Stomach smooth muscle (tissue), 2 donors: ENCODE measurements at regions not wholly inside any gene's neighbourhood (a gene's known extent, or its start where the extent isn't known, plus 50 kb on each side); places are given as distances from the start of the nearest gene placed in this dataset.

Source experiments
- H3K27ac ChIP-seq: one replicate; pipeline ENCODE4 v1.7.0; 2013; ENCODE audit warnings: mild to moderate bottlenecking, low read length, inconsistent platforms
- H3K27me3 ChIP-seq, 2 donors: one replicate each; pipeline ENCODE4 v1.7.0; 2013; ENCODE audit warnings: low read length in 2 of 2; ENCODE audit not compliant: insufficient read depth in 2 of 2, control insufficient read depth in 1 of 2
- H3K36me3 ChIP-seq, 2 donors: one replicate each; pipeline ENCODE4 v1.7.0; 2013; ENCODE audit warnings: low read length in 2 of 2; ENCODE audit not compliant: control insufficient read depth in 2 of 2, insufficient read depth in 2 of 2
- H3K4me1 ChIP-seq: one replicate; pipeline ENCODE4 v1.7.0; 2013; ENCODE audit warnings: low read length; ENCODE audit not compliant: control insufficient read depth, insufficient read depth
- H3K4me3 ChIP-seq, 2 donors: one replicate each; pipeline ENCODE4 v1.7.0; 2013; ENCODE audit warnings: low read length in 2 of 2
- H3K9ac ChIP-seq, 2 donors: one replicate each; pipeline ENCODE4 v1.7.0; 2013; ENCODE audit warnings: low read length in 2 of 2, mild to moderate bottlenecking in 1 of 2
- H3K9me3 ChIP-seq, 2 donors: one replicate each; pipeline ENCODE4 v1.7.0; 2013; ENCODE audit warnings: low read length in 2 of 2; ENCODE audit not compliant: control insufficient read depth in 2 of 2
- donor health status: healthy.
- donor health status: Pancreatic carcinoma.

DNA sequence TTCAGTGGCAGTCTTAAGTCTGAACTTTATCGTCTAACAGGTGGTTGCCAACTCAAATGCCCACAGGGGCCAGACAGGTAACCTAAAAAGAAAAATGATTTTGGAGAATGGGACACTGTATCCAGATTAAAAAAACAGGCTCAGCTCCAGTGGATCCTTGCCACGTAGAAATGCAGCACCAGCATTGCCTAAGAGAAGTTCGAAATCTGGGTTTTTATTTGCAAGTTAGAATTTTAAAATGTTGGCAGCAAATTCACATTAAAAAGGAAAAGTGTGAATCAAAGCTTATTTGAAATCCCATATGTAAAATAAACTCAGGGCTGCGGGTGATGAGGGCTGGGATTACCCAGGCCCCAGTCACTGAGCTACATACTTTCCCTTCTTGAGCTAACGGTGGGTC lies 408.5 kb upstream of the SUCLG2 start:
- Histone ChIP-seq H3K9me3 (no peaks in the 10 kb centered on the region), H3K4me3 (no peak overlapping the region), H3K27ac (no peak overlapping the region)

DNA sequence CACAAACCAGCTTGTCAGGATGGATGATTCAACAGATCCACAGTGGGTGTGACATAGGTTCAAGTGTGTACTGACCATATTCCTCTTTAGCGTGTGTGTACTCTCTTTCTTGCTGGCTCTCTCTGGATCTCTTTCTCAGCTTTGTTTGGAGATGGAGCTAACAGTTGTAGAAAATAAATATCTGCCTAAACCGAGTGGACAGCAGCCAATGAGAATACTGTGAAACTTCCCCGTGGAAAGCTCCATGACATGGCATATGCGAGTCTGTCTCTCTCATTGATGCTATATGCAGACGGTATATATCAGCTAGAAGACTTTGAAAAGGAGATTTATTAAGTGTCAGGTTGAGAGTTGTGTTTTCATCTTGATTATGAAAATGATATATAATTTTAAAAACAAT lies 406.5 kb upstream of the SUCLG2 start:
- H3K36me3 ChIP-seq: no peaks in the 10 kb centered on the region
- no peaks in the 10 kb centered on the region for H3K27me3 ChIP-seq
- H3K4me1 ChIP-seq: no peaks in the 10 kb centered on the region
- no peak overlapping the region for H3K4me3 ChIP-seq
- H3K27ac ChIP-seq: no peak overlapping the region
- no peaks in the 10 kb centered on the region for H3K9me3 ChIP-seq
- H3K9ac ChIP-seq: no peak overlapping the region

More for the DNA sequence above, 408.5 kb upstream of the SUCLG2 start:
- H3K36me3 ChIP-seq: no peaks in the 10 kb centered on the region
- no peaks in the 10 kb centered on the region for H3K4me1 ChIP-seq
- H3K9ac ChIP-seq: no peak overlapping the region
- H3K27me3 ChIP-seq: no peaks in the 10 kb centered on the region

DNA sequence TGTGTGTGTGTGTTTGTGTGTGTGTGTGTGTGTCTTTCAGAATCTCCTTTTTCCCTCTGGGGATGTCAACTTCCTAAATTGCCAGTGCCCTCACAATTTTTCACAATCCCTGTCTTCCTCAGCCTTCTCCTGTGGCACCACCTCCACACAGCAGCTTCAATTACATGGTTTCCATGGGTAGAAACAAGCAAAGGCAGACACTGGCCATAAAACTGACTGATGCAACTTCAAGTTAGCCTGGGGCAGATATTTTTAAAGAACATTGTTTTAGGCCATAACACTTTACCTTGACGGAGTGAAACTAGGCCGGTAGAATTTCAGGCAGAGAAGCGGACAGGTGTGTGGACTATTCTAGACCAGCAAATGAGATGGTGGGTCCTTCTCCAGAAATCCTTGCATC lies 405.8 kb upstream of the SUCLG2 start:
- no peak overlapping the region for H3K27ac ChIP-seq
- no peak overlapping the region for H3K9ac ChIP-seq
- no peaks in the 10 kb centered on the region for H3K9me3 ChIP-seq
- no peaks in the 10 kb centered on the region for H3K4me1 ChIP-seq
- H3K36me3 ChIP-seq: no peaks in the 10 kb centered on the region
- no peak overlapping the region for H3K4me3 ChIP-seq
- H3K27me3 ChIP-seq: no peaks in the 10 kb centered on the region

DNA sequence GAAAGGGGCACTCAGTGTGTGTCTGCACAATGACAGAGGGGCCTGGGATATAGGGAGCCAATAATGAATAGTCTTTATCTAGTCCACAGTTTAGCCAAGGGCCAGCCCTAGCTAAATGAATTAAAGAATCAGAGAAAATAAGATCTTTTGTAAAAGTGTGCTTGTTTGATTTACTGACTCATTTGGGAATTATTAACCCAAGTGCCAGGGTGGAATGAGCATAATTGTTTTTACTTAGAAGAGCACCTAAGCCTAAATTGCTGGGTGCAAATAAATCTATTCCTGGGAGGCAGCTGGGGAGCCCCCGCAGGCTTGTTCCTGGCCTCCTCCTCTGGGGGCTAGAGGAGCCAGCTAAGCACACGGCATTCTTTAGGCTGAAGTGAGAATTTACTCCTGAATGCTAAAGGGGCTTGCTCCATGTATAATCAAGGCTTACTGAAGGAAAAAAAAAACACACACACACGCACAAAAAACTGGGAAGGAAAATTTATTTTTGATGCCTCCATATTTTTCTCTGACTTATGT lies 405.3 kb upstream of the SUCLG2 start:
- H3K9me3 ChIP-seq: no peaks in the 10 kb centered on the region
- no peak overlapping the region for H3K27ac ChIP-seq
- no peaks in the 10 kb centered on the region for H3K4me1 ChIP-seq
- H3K9ac ChIP-seq: no peak overlapping the region
- H3K36me3 ChIP-seq: no peaks in the 10 kb centered on the region
- H3K27me3 ChIP-seq: no peaks in the 10 kb centered on the region
- no peak overlapping the region for H3K4me3 ChIP-seq

DNA sequence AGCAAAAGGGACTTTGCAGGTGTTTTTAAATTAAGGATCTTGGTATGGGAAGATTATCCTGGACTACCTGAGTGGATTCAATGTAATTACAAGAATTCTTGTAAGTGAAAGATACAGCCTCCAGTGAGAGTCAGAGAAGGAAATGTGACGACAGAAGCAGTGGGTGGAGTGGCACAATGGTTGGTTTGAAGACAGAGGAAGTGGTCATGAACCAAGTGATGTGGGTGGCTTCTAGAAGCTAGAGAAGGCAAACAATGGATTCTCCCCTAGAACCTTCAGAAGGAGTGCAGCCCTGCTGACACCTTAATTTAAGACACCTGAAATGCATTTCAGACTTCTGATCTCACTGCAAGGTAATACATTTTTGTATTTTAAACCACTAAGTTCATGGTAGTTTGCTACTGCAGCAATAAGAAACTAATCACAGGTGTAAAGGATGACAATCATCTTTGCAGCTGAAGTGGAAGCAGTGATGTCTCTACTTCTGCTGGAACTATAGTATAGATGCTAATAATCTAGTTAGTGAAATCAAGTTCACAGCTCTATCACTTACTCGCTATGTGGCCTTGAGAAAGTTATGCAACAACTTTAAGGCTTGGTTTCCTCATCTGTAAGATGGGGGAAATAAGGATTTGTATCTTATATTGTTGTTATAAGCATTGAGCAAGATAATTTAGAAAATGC lies 403.4 kb upstream of the SUCLG2 start:
- Histone ChIP-seq H3K9me3 (no peaks in the 10 kb centered on the region), H3K4me3 (no peak overlapping the region), H3K27ac (no peak overlapping the region), H3K27me3 (no peaks in the 10 kb centered on the region), H3K4me1 (no peaks in the 10 kb centered on the region), H3K9ac (no peak overlapping the region), H3K36me3 (no peaks in the 10 kb centered on the region)

DNA sequence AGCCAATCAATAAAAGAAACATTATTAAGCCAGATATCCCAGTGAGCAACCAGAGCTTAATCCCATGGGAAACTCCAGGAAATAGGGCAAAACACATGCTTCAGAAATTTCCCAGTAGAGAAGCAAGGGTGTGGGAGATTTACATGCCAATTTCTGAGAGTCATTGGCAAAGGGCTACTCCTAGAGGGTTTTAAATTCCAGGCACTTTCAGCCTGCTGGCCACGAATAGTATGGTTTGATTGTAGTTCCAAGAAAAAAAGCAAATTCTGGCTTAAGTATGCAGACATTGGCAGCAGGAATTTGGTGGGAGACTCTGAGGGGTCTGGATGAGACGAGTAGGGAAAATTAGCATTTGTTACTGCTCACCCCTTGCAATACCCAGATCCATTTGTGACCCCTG lies 402.1 kb upstream of the SUCLG2 start:
- no peak overlapping the region for H3K4me3 ChIP-seq
- H3K36me3 ChIP-seq: no peaks in the 10 kb centered on the region
- H3K4me1 ChIP-seq: no peaks in the 10 kb centered on the region
- H3K27me3 ChIP-seq: no peaks in the 10 kb centered on the region
- no peak overlapping the region for H3K27ac ChIP-seq
- no peak overlapping the region for H3K9ac ChIP-seq
- H3K9me3 ChIP-seq: no peaks in the 10 kb centered on the region

DNA sequence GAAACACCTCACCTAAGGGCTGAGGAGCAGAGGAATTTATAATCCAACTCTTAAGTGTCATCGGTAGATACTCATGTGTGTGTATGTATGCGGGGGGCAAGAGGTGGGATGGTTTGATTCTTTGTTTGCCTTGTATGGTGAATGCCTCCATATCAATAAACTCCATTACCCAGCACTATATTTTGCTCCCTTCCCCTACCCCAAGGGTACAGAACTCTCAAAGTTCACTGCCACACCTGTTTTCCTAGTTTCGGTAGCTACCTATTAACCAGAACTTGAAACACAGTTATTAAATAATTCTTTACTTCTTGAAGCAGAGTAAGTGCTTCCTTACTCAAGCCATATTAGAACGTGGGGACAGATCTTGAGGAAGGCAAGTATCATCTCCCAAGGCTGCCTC lies 400.8 kb upstream of the SUCLG2 start:
- H3K9ac ChIP-seq: no peak overlapping the region
- no peaks in the 10 kb centered on the region for H3K27me3 ChIP-seq
- no peak overlapping the region for H3K4me3 ChIP-seq

DNA sequence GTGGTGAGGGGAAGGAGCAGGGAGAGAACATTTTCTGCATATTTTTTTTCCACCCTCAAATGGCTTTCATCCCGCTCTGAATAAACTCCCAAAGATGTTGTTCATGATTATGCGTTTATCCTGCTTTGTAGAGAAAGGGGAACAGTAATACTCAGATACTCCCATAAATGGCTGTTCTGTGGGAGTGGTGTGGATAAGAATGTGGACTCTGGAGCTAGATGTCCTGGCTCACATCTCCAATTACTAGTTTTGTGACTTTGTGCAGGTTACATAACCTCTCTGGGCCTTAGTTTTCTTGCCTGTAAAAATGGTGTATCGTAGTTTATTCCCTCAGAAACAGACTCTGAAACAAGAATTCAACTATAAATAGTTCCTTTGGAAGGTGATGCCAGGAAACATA lies 395.4 kb upstream of the SUCLG2 start:
- Histone ChIP-seq H3K9ac (no peak overlapping the region), H3K27me3 (no peaks in the 10 kb centered on the region), H3K4me1 (no peaks in the 10 kb centered on the region), H3K27ac (no peak overlapping the region), H3K9me3 (no peaks in the 10 kb centered on the region), H3K4me3 (no peak overlapping the region), H3K36me3 (no peaks in the 10 kb centered on the region)

More for the DNA sequence above, 400.8 kb upstream of the SUCLG2 start:
- H3K4me1 ChIP-seq: no peaks in the 10 kb centered on the region
- H3K9me3 ChIP-seq: no peaks in the 10 kb centered on the region
- H3K36me3 ChIP-seq: no peaks in the 10 kb centered on the region
- H3K27ac ChIP-seq: no peak overlapping the region

DNA sequence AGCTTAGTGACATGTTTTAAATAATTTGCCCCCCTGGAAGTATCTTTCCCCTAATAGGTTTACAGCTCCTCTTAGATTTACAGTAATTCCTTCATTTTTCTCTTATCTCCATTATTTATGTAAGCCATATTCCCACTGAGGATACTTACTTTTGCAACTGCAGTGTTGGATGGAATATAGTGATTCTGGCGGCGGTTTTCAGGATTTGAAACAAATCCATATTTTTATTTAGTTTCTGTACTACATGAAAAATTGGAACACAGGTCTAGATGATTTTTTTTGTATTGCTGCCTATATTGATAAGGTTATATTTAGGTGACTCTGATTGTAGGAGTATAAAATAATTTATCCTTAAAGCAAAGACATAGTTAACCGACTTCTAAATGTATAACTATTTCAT lies 391.6 kb upstream of the SUCLG2 start:
- H3K9me3 ChIP-seq: no peaks in the 10 kb centered on the region
- H3K9ac ChIP-seq: no peak overlapping the region
- H3K27ac ChIP-seq: no peak overlapping the region
- H3K27me3 ChIP-seq: no peaks in the 10 kb centered on the region
- H3K36me3 ChIP-seq: no peaks in the 10 kb centered on the region
- no peak overlapping the region for H3K4me3 ChIP-seq
- H3K4me1 ChIP-seq: no peaks in the 10 kb centered on the region

DNA sequence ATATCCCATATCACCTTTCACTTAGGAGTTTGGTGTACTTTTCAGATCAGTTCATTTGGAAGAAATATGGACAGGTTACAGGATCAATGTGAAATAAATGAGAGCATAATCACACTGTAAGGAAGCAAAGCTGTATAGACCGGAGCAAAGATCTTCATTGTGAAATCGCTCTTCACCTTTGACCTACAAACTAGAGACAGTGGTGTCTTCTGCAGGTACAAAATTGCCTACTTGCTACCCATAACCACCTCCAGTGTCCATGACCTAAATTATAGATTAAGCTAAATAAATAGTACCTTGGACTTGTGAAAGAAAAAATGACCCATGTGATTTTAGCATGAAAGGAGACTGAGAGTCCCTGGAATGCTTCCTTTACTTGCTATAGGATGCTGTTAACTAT lies 379.5 kb upstream of the SUCLG2 start:
- Histone ChIP-seq H3K9ac (no peak overlapping the region), H3K27me3 (no peaks in the 10 kb centered on the region), H3K27ac (no peak overlapping the region), H3K36me3 (no peaks in the 10 kb centered on the region), H3K9me3 (no peaks in the 10 kb centered on the region), H3K4me1 (no peaks in the 10 kb centered on the region), H3K4me3 (no peak overlapping the region)

DNA sequence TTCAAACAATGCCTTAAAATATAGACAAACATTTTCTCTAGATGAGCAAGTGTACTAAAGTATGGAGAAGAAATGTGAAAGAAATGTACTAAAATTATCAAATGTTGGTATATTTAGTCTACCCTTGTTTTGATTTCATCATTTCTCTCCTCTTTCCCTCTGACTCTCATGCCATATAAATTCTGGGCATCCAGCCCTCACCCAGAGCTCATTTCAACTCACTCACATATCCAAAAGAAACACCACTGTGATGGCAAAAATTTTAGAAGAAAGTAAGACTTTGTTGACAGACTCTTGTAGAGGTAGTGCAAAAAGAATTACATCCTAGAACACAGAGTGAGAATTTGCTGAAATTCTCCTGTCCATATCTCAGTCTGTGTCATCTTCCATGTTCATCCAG lies 377.8 kb upstream of the SUCLG2 start:
- Histone ChIP-seq H3K27me3 (no peaks in the 10 kb centered on the region), H3K9ac (no peak overlapping the region), H3K9me3 (no peaks in the 10 kb centered on the region), H3K36me3 (no peaks in the 10 kb centered on the region), H3K4me3 (no peak overlapping the region), H3K4me1 (no peaks in the 10 kb centered on the region), H3K27ac (no peak overlapping the region)
